ENCODE measurements at regions not wholly inside any gene's neighbourhood (a gene's known extent, or its start where the extent isn't known, plus 50 kb on each side); places are given as distances from the start of the nearest gene placed in this dataset.

GRCh38 chr19:57037556-57037955 is 82.2 kb upstream of the USP29 start:
- Histone ChIP-seq H3K9me3 (ENCODE audit: low read length) (no peaks in the 10 kb centered on the region), H3K36me3 (ENCODE audit: insufficient read depth, low read length) (no peaks in the 10 kb centered on the region), H3K27ac (ENCODE audit: low read depth, low read length) (no peak overlapping the region), H3K4me1 (ENCODE audit: insufficient read depth, low read length) (no peaks in the 10 kb centered on the region), H3K9ac (ENCODE audit: low read length) (no peak overlapping the region), H3K4me3 (ENCODE audit: low read depth in 1 of 2, low read length in 2 of 2) (no peak overlapping the region), H3K27me3 (ENCODE audit: control insufficient read depth in 1 of 2, insufficient read depth in 2 of 2, low read length in 2 of 2) (no peaks in the 10 kb centered on the region)

- H3K9me3 ChIP-seq (ENCODE audit: low read length), result no peaks in the 10 kb centered on the region
These were observed 72.0 kb upstream of the USP29 start for GRCh38 chr19:57047743-57048142.

DNA sequence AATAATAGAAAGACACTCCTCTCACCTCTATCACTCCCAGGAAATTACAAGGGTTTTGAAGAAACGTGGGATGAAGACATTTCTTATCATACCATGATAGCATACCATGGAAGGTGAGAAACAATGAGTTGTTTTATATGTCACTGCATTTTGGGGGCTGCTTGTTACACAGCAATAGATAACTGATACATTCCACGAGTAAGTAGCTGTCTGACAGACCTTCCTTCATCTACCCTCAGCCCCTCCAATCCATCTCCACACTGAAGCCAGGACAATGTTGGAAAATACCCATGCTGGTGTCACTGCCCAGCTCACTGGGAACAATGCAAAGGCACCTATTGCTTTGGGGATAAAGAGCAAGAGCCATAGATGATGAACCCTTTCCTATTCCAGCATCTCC is 68.9 kb upstream of the USP29 start:
- Histone ChIP-seq H3K9ac (ENCODE audit: low read length) (no peak overlapping the region), H3K9me3 (ENCODE audit: low read length) (no peaks in the 10 kb centered on the region)

More at GRCh38 chr19:57047743-57048142, 72.0 kb upstream of the USP29 start:
- H3K4me3 ChIP-seq (ENCODE audit: low read depth in 1 of 2, low read length in 2 of 2), result no peak overlapping the region
- no peaks in the 10 kb centered on the region for H3K36me3 ChIP-seq (ENCODE audit: insufficient read depth, low read length)
- H3K27ac ChIP-seq (ENCODE audit: low read depth, low read length), result no peak overlapping the region
- no peak overlapping the region for H3K9ac ChIP-seq (ENCODE audit: low read length)
- H3K4me1 ChIP-seq (ENCODE audit: insufficient read depth, low read length), result no peaks in the 10 kb centered on the region
- H3K27me3 ChIP-seq (ENCODE audit: control insufficient read depth in 1 of 2, insufficient read depth in 2 of 2, low read length in 2 of 2), result no peaks in the 10 kb centered on the region

DNA sequence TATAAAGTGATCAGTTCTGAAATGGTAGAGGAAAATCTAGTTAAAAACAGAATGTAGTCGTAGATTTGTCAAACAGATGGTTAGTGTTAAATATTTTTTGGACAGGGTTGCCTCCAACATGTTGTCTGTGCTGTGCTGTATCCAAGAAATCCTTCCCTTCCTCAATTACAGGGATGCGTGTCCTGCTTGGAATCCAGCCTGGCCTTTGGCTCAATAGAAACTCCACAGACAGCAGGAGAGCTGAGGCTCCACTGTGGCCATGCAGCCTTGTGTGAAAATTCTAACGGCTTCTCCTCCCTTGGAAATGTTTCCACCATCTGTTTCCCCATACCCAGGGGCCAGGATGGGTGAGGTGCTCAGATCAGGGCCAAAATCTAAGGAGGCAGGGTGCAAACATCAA is 67.7 kb upstream of the USP29 start:
- Histone ChIP-seq H3K36me3 (ENCODE audit: insufficient read depth, low read length) (no peaks in the 10 kb centered on the region), H3K4me3 (ENCODE audit: low read depth in 1 of 2, low read length in 2 of 2) (no peak overlapping the region), H3K27ac (ENCODE audit: low read depth, low read length) (no peak overlapping the region), H3K4me1 (ENCODE audit: insufficient read depth, low read length) (no peaks in the 10 kb centered on the region), H3K9ac (ENCODE audit: low read length) (no peak overlapping the region), H3K27me3 (ENCODE audit: control insufficient read depth in 1 of 2, insufficient read depth in 2 of 2, low read length in 2 of 2) (no peaks in the 10 kb centered on the region), H3K9me3 (ENCODE audit: low read length) (no peaks in the 10 kb centered on the region)

More for the DNA sequence above, 68.9 kb upstream of the USP29 start:
- H3K4me1 ChIP-seq (ENCODE audit: insufficient read depth, low read length), result no peaks in the 10 kb centered on the region
- H3K27ac ChIP-seq (ENCODE audit: low read depth, low read length), result no peak overlapping the region
- no peaks in the 10 kb centered on the region for H3K27me3 ChIP-seq (ENCODE audit: control insufficient read depth in 1 of 2, insufficient read depth in 2 of 2, low read length in 2 of 2)
- H3K4me3 ChIP-seq (ENCODE audit: low read depth in 1 of 2, low read length in 2 of 2), result no peak overlapping the region
- H3K36me3 ChIP-seq (ENCODE audit: insufficient read depth, low read length), result no peaks in the 10 kb centered on the region

GRCh38 chr19:57053401-57053800 is 66.4 kb upstream of the USP29 start:
- Histone ChIP-seq H3K4me1 (ENCODE audit: insufficient read depth, low read length) (no peaks in the 10 kb centered on the region), H3K9ac (ENCODE audit: low read length) (no peak overlapping the region), H3K9me3 (ENCODE audit: low read length) (no peaks in the 10 kb centered on the region), H3K27ac (ENCODE audit: low read depth, low read length) (no peak overlapping the region), H3K36me3 (ENCODE audit: insufficient read depth, low read length) (no peaks in the 10 kb centered on the region), H3K27me3 (ENCODE audit: control insufficient read depth in 1 of 2, insufficient read depth in 2 of 2, low read length in 2 of 2) (no peaks in the 10 kb centered on the region), H3K4me3 (ENCODE audit: low read depth in 1 of 2, low read length in 2 of 2) (no peak overlapping the region)

GRCh38 chr19:57055956-57056355 is 63.8 kb upstream of the USP29 start:
- Histone ChIP-seq H3K9me3 (ENCODE audit: low read length) (no peaks in the 10 kb centered on the region), H3K4me1 (ENCODE audit: insufficient read depth, low read length) (no peaks in the 10 kb centered on the region), H3K4me3 (ENCODE audit: low read depth in 1 of 2, low read length in 2 of 2) (no peak overlapping the region), H3K9ac (ENCODE audit: low read length) (no peak overlapping the region), H3K27me3 (ENCODE audit: control insufficient read depth in 1 of 2, insufficient read depth in 2 of 2, low read length in 2 of 2) (no peaks in the 10 kb centered on the region), H3K27ac (ENCODE audit: low read depth, low read length) (no peak overlapping the region), H3K36me3 (ENCODE audit: insufficient read depth, low read length) (no peaks in the 10 kb centered on the region)

DNA sequence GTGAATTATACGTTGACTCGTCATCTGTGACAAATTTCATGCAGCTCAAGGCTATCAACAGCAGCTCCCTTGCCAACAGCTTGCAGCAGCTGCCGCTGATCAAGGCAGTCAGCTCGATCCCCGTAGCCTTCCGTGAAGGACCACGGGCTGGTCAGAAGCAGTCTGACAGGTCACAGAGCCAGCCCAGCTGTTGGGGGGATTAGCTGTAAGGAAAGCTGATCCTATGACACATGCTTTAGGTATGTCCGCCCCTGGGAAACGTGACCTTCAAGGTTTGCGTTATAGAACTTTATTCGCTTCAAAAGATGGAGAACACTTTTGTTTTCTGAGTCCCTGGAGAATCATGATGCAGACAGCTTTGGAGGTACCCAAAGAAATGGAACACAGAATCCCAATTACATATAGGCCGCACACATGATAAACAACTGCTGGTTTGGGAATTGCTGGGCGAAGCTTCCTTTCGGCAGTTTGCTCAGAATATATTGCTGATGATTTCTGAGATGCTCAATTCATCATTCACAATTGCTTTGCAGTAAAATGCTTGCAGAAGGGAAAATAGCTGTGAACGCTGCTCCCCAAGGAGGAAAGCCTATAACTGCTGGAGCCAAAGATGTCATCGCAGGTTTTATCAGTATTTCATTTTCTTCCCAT is 62.6 kb upstream of the USP29 start:
- Histone ChIP-seq H3K36me3 (ENCODE audit: insufficient read depth, low read length) (no peaks in the 10 kb centered on the region), H3K9ac (ENCODE audit: low read length) (no peak overlapping the region), H3K27ac (ENCODE audit: low read depth, low read length) (no peak overlapping the region), H3K9me3 (ENCODE audit: low read length) (no peaks in the 10 kb centered on the region), H3K4me3 (ENCODE audit: low read depth in 1 of 2, low read length in 2 of 2) (no peak overlapping the region), H3K27me3 (ENCODE audit: control insufficient read depth in 1 of 2, insufficient read depth in 2 of 2, low read length in 2 of 2) (no peaks in the 10 kb centered on the region), H3K4me1 (ENCODE audit: insufficient read depth, low read length) (no peaks in the 10 kb centered on the region)

DNA sequence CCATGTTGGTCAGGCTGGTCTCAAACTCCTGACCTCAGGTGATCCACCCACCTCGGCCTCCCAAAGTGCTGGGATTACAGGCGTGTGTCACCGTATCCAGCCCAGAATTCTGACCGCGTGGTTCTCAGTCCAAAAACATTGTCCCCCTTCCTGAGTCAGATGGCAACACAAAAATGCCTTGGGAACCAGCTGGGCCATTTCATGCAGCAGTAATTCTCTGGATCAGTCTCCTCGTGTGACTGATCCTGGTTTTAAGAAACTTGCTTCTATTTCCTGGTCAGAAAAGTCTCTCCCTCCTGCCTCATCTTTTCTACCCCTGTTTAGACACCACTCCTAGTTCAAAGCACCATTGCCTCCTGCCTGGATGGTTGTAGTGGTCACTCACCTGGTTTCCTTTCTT is 60.9 kb upstream of the USP29 start:
- Histone ChIP-seq H3K9me3 (ENCODE audit: low read length) (no peaks in the 10 kb centered on the region), H3K27ac (ENCODE audit: low read depth, low read length) (no peak overlapping the region), H3K27me3 (ENCODE audit: control insufficient read depth in 1 of 2, insufficient read depth in 2 of 2, low read length in 2 of 2) (no peaks in the 10 kb centered on the region)

GRCh38 chr19:57063070-57063469 is 56.7 kb upstream of the USP29 start:
- Histone ChIP-seq H3K9me3 (ENCODE audit: low read length) (no peaks in the 10 kb centered on the region), H3K27ac (ENCODE audit: low read depth, low read length) (no peak overlapping the region)

More for the DNA sequence above, 60.9 kb upstream of the USP29 start:
- no peaks in the 10 kb centered on the region for H3K4me1 ChIP-seq (ENCODE audit: insufficient read depth, low read length)
- no peak overlapping the region for H3K4me3 ChIP-seq (ENCODE audit: low read depth in 1 of 2, low read length in 2 of 2)
- no peak overlapping the region for H3K9ac ChIP-seq (ENCODE audit: low read length)
- H3K36me3 ChIP-seq (ENCODE audit: insufficient read depth, low read length), result no peaks in the 10 kb centered on the region

GRCh38 chr19:57067440-57067839 is 52.3 kb upstream of the USP29 start:
- H3K4me1 ChIP-seq (ENCODE audit: insufficient read depth, low read length), result no peaks in the 10 kb centered on the region
- no peaks in the 10 kb centered on the region for H3K9me3 ChIP-seq (ENCODE audit: low read length)
- H3K27me3 ChIP-seq (ENCODE audit: control insufficient read depth in 1 of 2, insufficient read depth in 2 of 2, low read length in 2 of 2), result no peaks in the 10 kb centered on the region
- H3K4me3 ChIP-seq (ENCODE audit: low read depth in 1 of 2, low read length in 2 of 2), result no peak overlapping the region
- no peak overlapping the region for H3K27ac ChIP-seq (ENCODE audit: low read depth, low read length)
- H3K36me3 ChIP-seq (ENCODE audit: insufficient read depth, low read length), result no peaks in the 10 kb centered on the region
- H3K9ac ChIP-seq (ENCODE audit: low read length), result no peak overlapping the region

More at GRCh38 chr19:57063070-57063469, 56.7 kb upstream of the USP29 start:
- H3K4me3 ChIP-seq (ENCODE audit: low read depth in 1 of 2, low read length in 2 of 2), result no peak overlapping the region
- no peaks in the 10 kb centered on the region for H3K4me1 ChIP-seq (ENCODE audit: insufficient read depth, low read length)
- H3K9ac ChIP-seq (ENCODE audit: low read length), result no peak overlapping the region
- H3K27me3 ChIP-seq (ENCODE audit: control insufficient read depth in 1 of 2, insufficient read depth in 2 of 2, low read length in 2 of 2), result no peaks in the 10 kb centered on the region
- no peaks in the 10 kb centered on the region for H3K36me3 ChIP-seq (ENCODE audit: insufficient read depth, low read length)

- Histone ChIP-seq H3K27me3 (ENCODE audit: control insufficient read depth in 1 of 2, insufficient read depth in 2 of 2, low read length in 2 of 2) (no peaks in the 10 kb centered on the region), H3K4me1 (ENCODE audit: insufficient read depth, low read length) (no peaks in the 10 kb centered on the region), H3K4me3 (ENCODE audit: low read depth in 1 of 2, low read length in 2 of 2) (no peak overlapping the region), H3K9ac (ENCODE audit: low read length) (no peak overlapping the region), H3K36me3 (ENCODE audit: insufficient read depth, low read length) (no peaks in the 10 kb centered on the region), H3K27ac (ENCODE audit: low read depth, low read length) (no peak overlapping the region), H3K9me3 (ENCODE audit: low read length) (no peaks in the 10 kb centered on the region)
These were observed 51.5 kb upstream of the USP29 start for GRCh38 chr19:57068311-57068710.

- no peak overlapping the region for H3K27ac ChIP-seq (ENCODE audit: low read depth, low read length)
- H3K4me1 ChIP-seq (ENCODE audit: insufficient read depth, low read length), result no peaks in the 10 kb centered on the region
- H3K27me3 ChIP-seq (ENCODE audit: control insufficient read depth in 1 of 2, insufficient read depth in 2 of 2, low read length in 2 of 2), result no peaks in the 10 kb centered on the region
- H3K4me3 ChIP-seq (ENCODE audit: low read depth in 1 of 2, low read length in 2 of 2), result no peak overlapping the region
- no peaks in the 10 kb centered on the region for H3K9me3 ChIP-seq (ENCODE audit: low read length)
- H3K36me3 ChIP-seq (ENCODE audit: insufficient read depth, low read length), result no peaks in the 10 kb centered on the region
- no peak overlapping the region for H3K9ac ChIP-seq (ENCODE audit: low read length)
These were observed 50.7 kb upstream of the USP29 start for GRCh38 chr19:57068921-57069697.
